B cell (primary cell): ENCODE measurements at regions not wholly inside any gene's neighbourhood (a gene's known extent, or its start where the extent isn't known, plus 50 kb on each side); places are given as distances from the start of the nearest gene placed in this dataset.

ENCODE experiments used
- ATAC-seq: fragments of 200-7000 bp; cut with Tn5 transposase; one replicate; pipeline ENCODE4 v1.10.0; 2021; ENCODE audit warnings: low read depth, mild to moderate bottlenecking, moderate number of reproducible peaks, moderate library complexity
- CTCF ChIA-PET: fragments of 350-600 bp; sonication (Branson Sonifier 250); formaldehyde crosslinking; loops from one replicate; lab custom pipeline; 2021; ENCODE audit warnings: antibody characterized with exemption, inconsistent platforms; lab: Charles Lee
- POLR2A ChIA-PET: fragments of 350-600 bp; sonication (Branson Sonifier 250); formaldehyde crosslinking; loops from one replicate; lab custom pipeline; 2021; ENCODE audit warnings: antibody characterized with exemption; lab: Charles Lee
- DNase-seq: peaks from one replicate; pipeline ENCODE4 v3.0.0; 2013
- H2AFZ ChIP-seq: 2 replicates; pipeline ENCODE4 v1.6.1; 2012; ENCODE audit warnings: mild to moderate bottlenecking, low read depth, low read length; ENCODE audit not compliant: insufficient read depth, poor library complexity, severe bottlenecking
- H3K27ac ChIP-seq, 2 donors: 1 replicate in 1 of 2; 2 replicates in 1 of 2; pipeline ENCODE4 v1.5.1; 2012 to 2013; ENCODE audit warnings: low read length in 2 of 2, mild to moderate bottlenecking in 2 of 2, moderate library complexity in 1 of 2
- H3K27me3 ChIP-seq, 4 experiments: fragments of 200-600 bp in 1 of 4; sonication (generic) in 1 of 4; replicated peaks in 1 of 4; 1 replicate in 2 of 4; 2 replicates in 2 of 4; pipeline versions ENCODE4 v1.6.1 to v1.7.0; 2013 to 2016; ENCODE audit warnings: low read length in 3 of 4, mild to moderate bottlenecking in 2 of 4, mixed read lengths in 1 of 4, moderate library complexity in 1 of 4; ENCODE audit not compliant: insufficient read depth in 4 of 4, control insufficient read depth in 3 of 4; ENCODE audit errors: control extremely low read depth in 1 of 4
- H3K36me3 ChIP-seq, 2 experiments: replicated peaks in 1 of 2; 1 replicate in 1 of 2; 2 replicates in 1 of 2; pipeline versions ENCODE4 v1.6.1 to v1.7.1; 2013; ENCODE audit warnings: low read length in 1 of 2; ENCODE audit not compliant: insufficient read depth in 2 of 2, control insufficient read depth in 1 of 2; ENCODE audit errors: control extremely low read depth in 1 of 2, extremely low read depth in 1 of 2
- H3K4me1 ChIP-seq, 2 donors: fragments of 200-600 bp in 1 of 2; sonication (generic) in 1 of 2; 1 replicate in 1 of 2; 2 replicates in 1 of 2; pipeline versions ENCODE4 v1.5.1 to v1.6.1; 2013 to 2017; ENCODE audit warnings: low read length in 2 of 2; ENCODE audit not compliant: control insufficient read depth in 2 of 2, insufficient read depth in 2 of 2
- H3K4me2 ChIP-seq: replicated peaks from 2 replicates; pipeline ENCODE3; 2012; ENCODE audit warnings: mild to moderate bottlenecking, low read depth, low read length; ENCODE audit not compliant: poor library complexity, severe bottlenecking
- H3K4me3 ChIP-seq, 5 experiments: fragments of 200-600 bp in 1 of 5; sonication (generic) in 1 of 5; 1 replicate in 3 of 5; 2 replicates in 2 of 5; pipeline versions ENCODE4 v1.5.1 to v1.7.0; 2011 to 2016; ENCODE audit warnings: low read length in 4 of 5, mild to moderate bottlenecking in 4 of 5, low read depth in 2 of 5, control low read depth in 1 of 5, moderate library complexity in 1 of 5; ENCODE audit not compliant: insufficient read depth in 1 of 5; ENCODE audit errors: control extremely low read depth in 1 of 5, extremely low read depth in 1 of 5
- H3K79me2 ChIP-seq: fragments of 200-600 bp; sonication (generic); one replicate; pipeline ENCODE4 v1.6.0; 2016; ENCODE audit warnings: low read length; ENCODE audit not compliant: control insufficient read depth, insufficient read depth
- H3K9ac ChIP-seq: fragments of 200-600 bp; sonication (generic); 2 replicates; pipeline ENCODE4 v1.6.1; 2017; ENCODE audit warnings: mild to moderate bottlenecking, low read length, moderate library complexity
- H3K9me3 ChIP-seq, 3 donors: one replicate each; pipeline versions ENCODE4 v1.6.1 to v1.7.1; 2013; ENCODE audit warnings: low read length in 2 of 3; ENCODE audit not compliant: control insufficient read depth in 2 of 3, insufficient read depth in 1 of 3; ENCODE audit errors: control extremely low read depth in 1 of 3
- H4K20me1 ChIP-seq: 2 replicates; pipeline ENCODE4 v1.6.0; 2012; ENCODE audit warnings: mild to moderate bottlenecking, low read length; ENCODE audit not compliant: insufficient read depth, control insufficient read depth, poor library complexity, severe bottlenecking
- H3K27ac Mint-ChIP-seq: one replicate; pipeline ENCODE4 v1.8.0; 2021; ENCODE audit warnings: mixed read lengths
- H3K27me3 Mint-ChIP-seq: one replicate; pipeline ENCODE4 v1.8.0; 2021; ENCODE audit warnings: mixed read lengths
- H3K4me1 Mint-ChIP-seq: one replicate; pipeline ENCODE4 v1.8.0; 2021; ENCODE audit warnings: mixed read lengths
- H3K4me3 Mint-ChIP-seq: one replicate; pipeline ENCODE4 v1.8.0; 2021; ENCODE audit warnings: mixed read lengths
- H3K9me3 Mint-ChIP-seq: one replicate; pipeline ENCODE4 v1.8.0; 2022; ENCODE audit warnings: mixed read lengths; ENCODE audit not compliant: insufficient read depth
- EZH2 ChIP-seq: IDR thresholded peaks from 2 replicates; pipeline ENCODE4 v1.6.1; 2012; ENCODE audit warnings: borderline replicate concordance, low read depth, mild to moderate bottlenecking, moderate library complexity, low read length; ENCODE audit not compliant: insufficient read depth, poor library complexity, severe bottlenecking
- WGBS: methylation state at CpG from one replicate; pipeline ENCODE4 v1.1.5; 2013; ENCODE audit warnings: missing lambda C conversion rate; ENCODE audit not compliant: insufficient coverage; 5-methylcytosine and 5-hydroxymethylcytosine counted together
- intact Hi-C: fragments of 100-400 bp; cut with micrococcal nuclease; formaldehyde crosslinking; loops from one replicate; pipeline ENCODE4 v1.10.0; 2022
- TF ChIP-seq, protein P1 (sequence below): fragments of 200-600 bp; IDR thresholded peaks from one replicate; pipeline ENCODE4 v1.8.0; 2022; ENCODE audit warnings: antibody characterized with exemption, mild to moderate bottlenecking

DNA sequence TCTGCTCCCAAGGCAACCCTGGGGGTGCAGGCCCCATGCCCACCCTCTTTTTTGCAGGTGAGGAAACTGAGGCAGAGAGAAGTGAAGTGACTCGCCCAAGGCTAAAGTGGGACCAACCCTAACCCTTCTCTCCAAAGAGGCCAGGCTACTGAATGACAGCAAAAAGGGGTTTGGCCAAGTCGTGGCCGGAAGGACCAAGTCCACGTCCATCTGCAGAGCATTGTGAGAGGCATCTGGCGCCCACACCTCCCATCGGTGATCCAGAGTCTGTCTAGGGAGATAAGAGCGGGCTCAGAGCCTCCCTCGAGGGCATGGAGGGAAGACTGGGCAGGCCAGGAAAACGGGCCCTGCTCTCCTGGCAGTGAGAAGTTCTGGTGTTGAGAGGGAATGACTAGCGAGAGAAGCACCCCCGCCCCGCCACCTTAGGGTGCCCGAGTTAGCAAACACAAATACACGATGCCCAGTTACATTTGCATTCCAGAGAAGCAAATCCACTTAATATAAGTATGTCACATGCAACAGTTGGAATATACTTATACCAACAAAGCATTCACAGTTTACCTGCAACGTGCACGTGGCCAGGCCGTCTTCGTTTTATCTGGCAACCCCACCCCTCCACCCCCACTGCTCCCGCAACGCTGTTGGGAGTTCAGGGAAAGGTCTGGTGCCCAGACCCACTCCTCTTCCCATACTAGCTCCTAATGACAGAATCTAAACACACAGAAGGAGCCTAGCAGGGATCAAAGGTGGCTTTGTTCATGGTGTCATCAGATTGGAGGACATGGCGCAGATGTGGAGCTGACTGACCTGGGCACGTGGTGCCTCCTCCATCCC lies 124.9 kb downstream of the OAT start:
- TF ChIP-seq EZH2 = no peak
- TF ChIP-seq, protein P1, sequence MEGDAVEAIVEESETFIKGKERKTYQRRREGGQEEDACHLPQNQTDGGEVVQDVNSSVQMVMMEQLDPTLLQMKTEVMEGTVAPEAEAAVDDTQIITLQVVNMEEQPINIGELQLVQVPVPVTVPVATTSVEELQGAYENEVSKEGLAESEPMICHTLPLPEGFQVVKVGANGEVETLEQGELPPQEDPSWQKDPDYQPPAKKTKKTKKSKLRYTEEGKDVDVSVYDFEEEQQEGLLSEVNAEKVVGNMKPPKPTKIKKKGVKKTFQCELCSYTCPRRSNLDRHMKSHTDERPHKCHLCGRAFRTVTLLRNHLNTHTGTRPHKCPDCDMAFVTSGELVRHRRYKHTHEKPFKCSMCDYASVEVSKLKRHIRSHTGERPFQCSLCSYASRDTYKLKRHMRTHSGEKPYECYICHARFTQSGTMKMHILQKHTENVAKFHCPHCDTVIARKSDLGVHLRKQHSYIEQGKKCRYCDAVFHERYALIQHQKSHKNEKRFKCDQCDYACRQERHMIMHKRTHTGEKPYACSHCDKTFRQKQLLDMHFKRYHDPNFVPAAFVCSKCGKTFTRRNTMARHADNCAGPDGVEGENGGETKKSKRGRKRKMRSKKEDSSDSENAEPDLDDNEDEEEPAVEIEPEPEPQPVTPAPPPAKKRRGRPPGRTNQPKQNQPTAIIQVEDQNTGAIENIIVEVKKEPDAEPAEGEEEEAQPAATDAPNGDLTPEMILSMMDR = no peak
- intact Hi-C loops = no loop called here
- no peaks in the 10 kb centered on the region for H3K9me3 Mint-ChIP-seq

GRCh38 chr10:124292911-124293615 lies 125.7 kb downstream of the OAT start:
- H3K27ac Mint-ChIP-seq = no peak overlapping the region
- H3K36me3 ChIP-seq = no peaks in the 10 kb centered on the region
- H3K27me3 Mint-ChIP-seq = no peaks in the 10 kb centered on the region
- H3K4me1 Mint-ChIP-seq = no peaks in the 10 kb centered on the region
- 88% methylated on average over 16 of the region's 17 CpGs for WGBS
- ChIA-PET CTCF (no interaction called here), POLR2A (no interaction called here)
- no peak overlapping the region for H3K4me3 Mint-ChIP-seq
- intact Hi-C loops = no loop called here
- H3K9me3 Mint-ChIP-seq = no peaks in the 10 kb centered on the region
- H3K4me3 ChIP-seq = no peak overlapping the region
- H3K4me2 ChIP-seq = no peak overlapping the region
- DNase-seq = no peak
- H3K4me1 ChIP-seq = no peaks in the 10 kb centered on the region
- no peak for TF ChIP-seq EZH2
- TF ChIP-seq, protein P1 = no peak
- peaks cover 0 to 3% (median 0%) of the 10 kb centered on the region in 3 donors for H3K9me3 ChIP-seq
- no peak overlapping the region for H2AFZ ChIP-seq
- no peaks in the 10 kb centered on the region for H3K79me2 ChIP-seq
- H3K9ac ChIP-seq = no peak overlapping the region
- ATAC-seq = no peak
- no peak overlapping the region for H3K27ac ChIP-seq
- H4K20me1 ChIP-seq = no peaks in the 10 kb centered on the region
- H3K27me3 ChIP-seq = no peaks in the 10 kb centered on the region

More for the DNA sequence above, 124.9 kb downstream of the OAT start:
- no peak for ATAC-seq
- ChIA-PET POLR2A (no interaction called here), CTCF (no interaction called here)
- Mint-ChIP-seq H3K4me3 (no peak overlapping the region), H3K27me3 (no peaks in the 10 kb centered on the region), H3K4me1 (no peaks in the 10 kb centered on the region), H3K27ac (no peak overlapping the region)
- H3K4me1 ChIP-seq = no peaks in the 10 kb centered on the region
- no peak overlapping the region for H3K27ac ChIP-seq
- H3K9me3 ChIP-seq = peaks cover 0 to 3% (median 0%) of the 10 kb centered on the region in 3 donors
- DNase-seq = no peak
- H4K20me1 ChIP-seq = no peaks in the 10 kb centered on the region
- WGBS = 92% methylated on average over 18 of the region's 22 CpGs
- H3K79me2 ChIP-seq = no peaks in the 10 kb centered on the region
- H3K27me3 ChIP-seq = no peaks in the 10 kb centered on the region
- H3K9ac ChIP-seq = no peak overlapping the region
- H3K4me3 ChIP-seq = no peak overlapping the region
- no peak overlapping the region for H3K4me2 ChIP-seq
- no peaks in the 10 kb centered on the region for H3K36me3 ChIP-seq
- no peak overlapping the region for H2AFZ ChIP-seq
